ENCODE measurements at regions not wholly inside any gene's neighbourhood (a gene's known extent, or its start where the extent isn't known, plus 50 kb on each side); places are given as distances from the start of the nearest gene placed in this dataset.

DNA sequence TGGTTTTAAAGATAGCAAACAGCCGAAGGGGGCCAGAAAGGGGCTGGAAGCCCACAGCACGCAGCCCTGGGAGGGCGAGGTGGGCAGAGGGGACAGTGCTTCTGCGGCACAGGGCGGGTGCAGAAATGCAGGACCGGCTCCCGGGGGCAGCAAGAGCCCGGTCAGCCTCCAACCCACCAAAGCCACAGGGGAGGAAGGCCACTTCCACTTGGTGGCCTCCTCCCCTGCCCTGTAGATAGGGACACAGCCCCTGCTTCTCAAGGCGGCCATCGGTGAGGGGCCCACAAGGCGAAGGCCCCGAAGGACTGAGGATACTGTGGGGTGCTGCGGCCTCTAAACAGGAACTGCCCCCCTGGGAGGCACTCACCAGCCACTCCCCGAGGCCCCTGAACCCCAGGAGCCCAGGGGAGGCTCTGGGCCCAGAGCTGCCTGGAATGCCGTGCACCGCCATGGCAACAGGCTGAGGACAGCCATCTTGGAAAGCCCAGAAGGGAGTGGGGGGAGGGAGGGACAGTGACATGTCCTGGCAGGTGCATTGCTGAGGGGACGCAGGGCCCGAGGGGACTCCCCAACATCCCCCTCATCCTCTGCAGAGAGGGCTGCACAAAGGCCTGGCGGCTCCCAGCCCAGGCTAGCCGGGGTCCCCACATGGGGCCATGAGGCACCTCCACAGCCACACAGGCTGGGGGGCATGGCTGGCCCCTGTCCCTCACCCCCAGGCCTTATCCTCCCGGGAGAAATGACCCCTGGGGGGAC, 114.7 kb downstream of the NCOR2 start:
- Histone ChIP-seq H2BK20ac (ENCODE audit: low read depth, low read length, poor library complexity, severe bottlenecking) (no peak overlapping the region), H3K9me3 (ENCODE audit: control insufficient read depth, low read depth, low read length) (no peaks in the 10 kb centered on the region), H4K8ac (replicated peaks; ENCODE audit: insufficient read length, low read depth, low read length) (no peak overlapping the region), H3K18ac (ENCODE audit: insufficient read length, low read depth, low read length) (no peak overlapping the region), H2BK15ac (ENCODE audit: low read depth, low read length) (no peak overlapping the region), H3K23ac (ENCODE audit: insufficient read length, low read depth, low read length) (no peak overlapping the region), H4K91ac (ENCODE audit: insufficient read length, low read depth, low read length) (no peak overlapping the region), H3K4me1 (ENCODE audit: insufficient read depth, low read length) (no peaks in the 10 kb centered on the region), H2BK12ac (ENCODE audit: insufficient read length, low read depth, low read length) (no peak overlapping the region), H3K4ac (ENCODE audit: low read depth, low read length) (no peak overlapping the region), H3K14ac (ENCODE audit: insufficient read depth, low read length) (no peak overlapping the region), H3K23me2 (ENCODE audit: insufficient read length, low read depth, low read length, poor library complexity, severe bottlenecking) (no peaks in the 10 kb centered on the region), H2AK5ac (ENCODE audit: insufficient read length, low read length) (no peak overlapping the region), H3K27ac (ENCODE audit: insufficient read length, low read depth, low read length) (no peak overlapping the region), H3K79me2 (ENCODE audit: insufficient read depth, low read length) (no peaks in the 10 kb centered on the region), H4K5ac (ENCODE audit: insufficient read length, low read depth, low read length) (no peak overlapping the region), H2BK120ac (ENCODE audit: low read depth, low read length, poor library complexity, severe bottlenecking) (no peak overlapping the region), H3T11ph (ENCODE audit: low read length) (no peak overlapping the region), H2BK5ac (ENCODE audit: insufficient read length, low read length) (no peak overlapping the region), H4K20me1 (ENCODE audit: control insufficient read depth, insufficient read depth, insufficient read length) (peaks cover 2% of the 10 kb centered on the region), H3K9ac (ENCODE audit: extremely low read depth, insufficient read length, low read length) (no peak overlapping the region), H3K27me3 (ENCODE audit: insufficient read depth, low read length) (no peaks in the 10 kb centered on the region), H3K79me1 (ENCODE audit: insufficient read depth, low read depth, low read length, poor library complexity, severe bottlenecking) (no peaks in the 10 kb centered on the region), H3K4me2 (ENCODE audit: insufficient read depth, insufficient read length, low read length) (no peak overlapping the region), H3K56ac (ENCODE audit: insufficient read length, low read depth, low read length) (no peak overlapping the region), H2AFZ (ENCODE audit: low read length) (no peak overlapping the region)
- DNase-seq, result no peak
- Mint-ChIP-seq H3K27ac (no peak overlapping the region), H3K27me3 (ENCODE audit: low read depth) (no peaks in the 10 kb centered on the region; the same call in 1 of the 2 replicates), H3K9me3 (no peaks in the 10 kb centered on the region), H3K4me3 (no peak overlapping the region), H3K4me1 (peaks cover 9 to 21% of the 10 kb centered on the region in 2 experiments), H3K36me3 (ENCODE audit: insufficient read depth in 1 of 3, low read depth in 3 of 3) (peaks cover 6 to 38% (median 28%) of the 10 kb centered on the region in 3 experiments; a peak in 6 of 7 replicates)
- no CpG with 5 or more reads among the region's 21 CpGs for WGBS (ENCODE audit: extremely low coverage, insufficient read length, low lambda C conversion rate)
- TF ChIP-seq, protein P1, sequence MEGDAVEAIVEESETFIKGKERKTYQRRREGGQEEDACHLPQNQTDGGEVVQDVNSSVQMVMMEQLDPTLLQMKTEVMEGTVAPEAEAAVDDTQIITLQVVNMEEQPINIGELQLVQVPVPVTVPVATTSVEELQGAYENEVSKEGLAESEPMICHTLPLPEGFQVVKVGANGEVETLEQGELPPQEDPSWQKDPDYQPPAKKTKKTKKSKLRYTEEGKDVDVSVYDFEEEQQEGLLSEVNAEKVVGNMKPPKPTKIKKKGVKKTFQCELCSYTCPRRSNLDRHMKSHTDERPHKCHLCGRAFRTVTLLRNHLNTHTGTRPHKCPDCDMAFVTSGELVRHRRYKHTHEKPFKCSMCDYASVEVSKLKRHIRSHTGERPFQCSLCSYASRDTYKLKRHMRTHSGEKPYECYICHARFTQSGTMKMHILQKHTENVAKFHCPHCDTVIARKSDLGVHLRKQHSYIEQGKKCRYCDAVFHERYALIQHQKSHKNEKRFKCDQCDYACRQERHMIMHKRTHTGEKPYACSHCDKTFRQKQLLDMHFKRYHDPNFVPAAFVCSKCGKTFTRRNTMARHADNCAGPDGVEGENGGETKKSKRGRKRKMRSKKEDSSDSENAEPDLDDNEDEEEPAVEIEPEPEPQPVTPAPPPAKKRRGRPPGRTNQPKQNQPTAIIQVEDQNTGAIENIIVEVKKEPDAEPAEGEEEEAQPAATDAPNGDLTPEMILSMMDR (conservative IDR thresholded peaks at IDR 0.05), result no peak

Measured in H9 (cell line).